Esophagus squamous epithelium (tissue), 5 donors: ENCODE measurements at regions not wholly inside any gene's neighbourhood (a gene's known extent, or its start where the extent isn't known, plus 50 kb on each side); places are given as distances from the start of the nearest gene placed in this dataset.
"Not testable (repeated sequence)": the region's sequence is repeated elsewhere in the genome, so short reads cannot be mapped to it uniquely, and the experiment has no call there.

Source experiments
- DNase-seq: peaks from one replicate; lab custom pipeline; 2025; lab: John Stamatoyannopoulos, UW
- H3K27ac ChIP-seq, 4 donors: fragments of 200-600 bp; sonication (generic); one replicate each; pipeline ENCODE4 v1.5.1; 2016 to 2019; ENCODE audit warnings: mild to moderate bottlenecking in 1 of 4
- H3K27me3 ChIP-seq, 4 donors: fragments of 200-600 bp; sonication (generic); 1 replicate in 3 of 4; 2 replicates in 1 of 4; pipeline versions ENCODE4 v1.5.1 to v1.6.0; 2017 to 2021; ENCODE audit warnings: antibody characterized with exemption in 1 of 4
- H3K36me3 ChIP-seq, 3 donors: fragments of 200-600 bp; sonication (generic); one replicate each; pipeline ENCODE4 v1.5.1; 2016 to 2019
- H3K4me1 ChIP-seq, 3 donors: fragments of 200-600 bp; sonication (generic); one replicate each; pipeline ENCODE4 v1.5.1; 2017 to 2019
- H3K4me3 ChIP-seq, 4 donors: fragments of 200-600 bp; sonication (generic); 1 replicate in 3 of 4; 2 replicates in 1 of 4; pipeline ENCODE4 v1.5.1; 2016 to 2019; ENCODE audit warnings: mild to moderate bottlenecking in 2 of 4, moderate library complexity in 1 of 4
- H3K9me3 ChIP-seq, 3 donors: fragments of 200-600 bp; sonication (generic); one replicate each; pipeline ENCODE4 v1.5.1; 2016 to 2019
- POLR2A ChIP-seq, 4 donors: fragments of 450-650 bp; IDR thresholded peaks; one replicate each; pipeline ENCODE4 v1.6.1; 2017; ENCODE audit warnings: antibody characterized with exemption in 4 of 4, mild to moderate bottlenecking in 4 of 4, moderate library complexity in 3 of 4
- WGBS, 2 donors: methylation state at CpG; one replicate each; pipeline ENCODE4 v1.1.5; 2018; 5-methylcytosine and 5-hydroxymethylcytosine counted together
- intact Hi-C: fragments of 100-400 bp; cut with DNase I; formaldehyde crosslinking; loops from one replicate; pipeline ENCODE4 v1.15.0; 2022
- TF ChIP-seq, protein P1 (sequence below), 6 experiments: fragments of 450-650 bp in 4 of 6; fragments of 200-600 bp in 2 of 6; sonication (generic) in 2 of 6; IDR thresholded peaks; one replicate each; pipeline ENCODE4 v1.5.1; 2016 to 2019; ENCODE audit warnings: antibody characterized with exemption in 6 of 6, mild to moderate bottlenecking in 4 of 6, moderate library complexity in 4 of 6
- donor health status: DM: yes; HTN: yes; CAD: no.

DNA sequence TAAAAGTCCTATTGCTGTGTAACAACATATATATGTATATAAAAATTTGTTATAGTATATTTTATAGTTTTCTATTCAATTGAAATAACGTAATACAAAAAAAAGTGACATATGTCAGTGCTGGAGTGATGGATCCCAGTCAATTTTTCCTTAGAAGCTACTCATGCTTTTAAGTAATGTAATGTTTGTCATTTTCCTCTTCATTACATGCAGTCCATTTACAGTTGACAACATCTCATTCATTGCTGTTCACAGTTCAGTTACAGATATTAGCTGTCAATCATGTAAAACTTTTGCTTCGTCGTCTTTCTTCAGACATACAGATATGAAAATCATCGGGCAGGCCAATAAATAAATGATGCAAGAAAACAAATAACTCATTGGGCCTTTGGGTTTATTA, 525.1 kb upstream of the PRR20A start:
- no peak for DNase-seq
- WGBS, 2 donors: 84 to 91% methylated on average over 4 of the region's 4 CpGs
- no peaks in the 10 kb centered on the region for H3K36me3 ChIP-seq
- H3K27ac ChIP-seq: no peak overlapping the region
- no peak for TF ChIP-seq POLR2A (IDR thresholded peaks at IDR 0.05)
- TF ChIP-seq, protein P1, sequence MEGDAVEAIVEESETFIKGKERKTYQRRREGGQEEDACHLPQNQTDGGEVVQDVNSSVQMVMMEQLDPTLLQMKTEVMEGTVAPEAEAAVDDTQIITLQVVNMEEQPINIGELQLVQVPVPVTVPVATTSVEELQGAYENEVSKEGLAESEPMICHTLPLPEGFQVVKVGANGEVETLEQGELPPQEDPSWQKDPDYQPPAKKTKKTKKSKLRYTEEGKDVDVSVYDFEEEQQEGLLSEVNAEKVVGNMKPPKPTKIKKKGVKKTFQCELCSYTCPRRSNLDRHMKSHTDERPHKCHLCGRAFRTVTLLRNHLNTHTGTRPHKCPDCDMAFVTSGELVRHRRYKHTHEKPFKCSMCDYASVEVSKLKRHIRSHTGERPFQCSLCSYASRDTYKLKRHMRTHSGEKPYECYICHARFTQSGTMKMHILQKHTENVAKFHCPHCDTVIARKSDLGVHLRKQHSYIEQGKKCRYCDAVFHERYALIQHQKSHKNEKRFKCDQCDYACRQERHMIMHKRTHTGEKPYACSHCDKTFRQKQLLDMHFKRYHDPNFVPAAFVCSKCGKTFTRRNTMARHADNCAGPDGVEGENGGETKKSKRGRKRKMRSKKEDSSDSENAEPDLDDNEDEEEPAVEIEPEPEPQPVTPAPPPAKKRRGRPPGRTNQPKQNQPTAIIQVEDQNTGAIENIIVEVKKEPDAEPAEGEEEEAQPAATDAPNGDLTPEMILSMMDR (IDR thresholded peaks at IDR 0.05): no peak
- no peak overlapping the region for H3K4me3 ChIP-seq
- no peaks in the 10 kb centered on the region for H3K27me3 ChIP-seq
- H3K9me3 ChIP-seq: no peaks in the 10 kb centered on the region
- H3K4me1 ChIP-seq: no peaks in the 10 kb centered on the region
- intact Hi-C loops: no loop called here

GRCh38 chr13:56622840-56623239, 517.9 kb upstream of the PRR20A start:
- Histone ChIP-seq H3K36me3 (no peaks in the 10 kb centered on the region), H3K9me3 (peaks cover 0 to 16% (median 0%) of the 10 kb centered on the region in 3 donors), H3K4me3 (no peak overlapping the region), H3K27ac (no peak overlapping the region), H3K27me3 (no peaks in the 10 kb centered on the region), H3K4me1 (no peaks in the 10 kb centered on the region)
- no peak for DNase-seq
- WGBS, 2 donors: 62 to 72% methylated on average over 4 of the region's 4 CpGs
- TF ChIP-seq POLR2A (IDR thresholded peaks at IDR 0.05): no peak
- TF ChIP-seq, protein P1 (IDR thresholded peaks at IDR 0.05): no peak
- intact Hi-C loops: no loop called here

- H3K36me3 ChIP-seq, DNase-seq, H3K27me3 ChIP-seq, H3K4me3 ChIP-seq, H3K27ac ChIP-seq, intact Hi-C loops, H3K4me1 ChIP-seq: not testable (repeated sequence)
- peaks cover 0 to 14% (median 6%) of the 10 kb centered on the region in 3 donors for H3K9me3 ChIP-seq
- 60 to 77% methylated on average over 1 to 4 of the region's 6 CpGs for WGBS, 2 donors
These were observed 511.8 kb upstream of the PRR20A start for GRCh38 chr13:56628886-56629285.

DNA sequence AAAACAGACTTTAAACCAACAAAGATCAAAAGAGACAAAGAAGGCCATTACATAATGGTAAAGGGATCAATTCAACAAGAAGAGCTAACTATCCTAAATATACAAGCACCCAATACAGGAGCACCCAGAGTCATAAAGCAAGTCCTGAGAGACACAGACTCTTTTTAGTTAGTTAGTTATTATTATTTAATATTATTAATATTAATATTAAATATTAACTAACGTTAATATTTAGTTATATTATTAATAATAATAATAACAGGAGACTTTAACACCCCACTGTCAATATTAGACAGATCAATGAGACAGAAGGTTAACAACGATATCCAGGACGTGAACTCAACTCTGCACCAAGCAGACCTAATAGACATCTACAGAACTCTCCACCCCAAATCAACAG, 509.7 kb upstream of the PRR20A start:
- peaks cover 0 to 15% (median 6%) of the 10 kb centered on the region in 3 donors for H3K9me3 ChIP-seq

GRCh38 chr13:56653043-56653442, 487.7 kb upstream of the PRR20A start:
- intact Hi-C loops: no loop called here
- no peaks in the 10 kb centered on the region for H3K36me3 ChIP-seq
- H3K4me1 ChIP-seq: no peaks in the 10 kb centered on the region
- WGBS, 2 donors: 70% methylated on average over 2 of the region's 2 CpGs
- H3K9me3 ChIP-seq: peaks cover 0 to 2% (median 0%) of the 10 kb centered on the region in 3 donors
- DNase-seq: no peak
- no peaks in the 10 kb centered on the region for H3K27me3 ChIP-seq
- no peak overlapping the region for H3K27ac ChIP-seq
- TF ChIP-seq, protein P1 (IDR thresholded peaks at IDR 0.05): no peak
- TF ChIP-seq POLR2A (IDR thresholded peaks at IDR 0.05): no peak
- H3K4me3 ChIP-seq: no peak overlapping the region

More for the DNA sequence above, 509.7 kb upstream of the PRR20A start:
- DNase-seq, H3K4me1 ChIP-seq, H3K27ac ChIP-seq, H3K4me3 ChIP-seq, H3K27me3 ChIP-seq, H3K36me3 ChIP-seq, intact Hi-C loops: not testable (repeated sequence)
- 77 to 82% methylated on average over 3 of the region's 3 CpGs for WGBS, 2 donors

- peaks cover 0 to 24% (median 8%) of the 10 kb centered on the region in 3 donors for H3K9me3 ChIP-seq
- no peak for DNase-seq
- no peaks in the 10 kb centered on the region for H3K27me3 ChIP-seq
- H3K27ac ChIP-seq: no peak overlapping the region
- 80% methylated on average over 2 of the region's 23 CpGs; no CpG with 5 or more reads in 1 of the 2 donors for WGBS, 2 donors
- intact Hi-C loops: no loop called here
- no peaks in the 10 kb centered on the region for H3K36me3 ChIP-seq
- H3K4me1 ChIP-seq: no peaks in the 10 kb centered on the region
- TF ChIP-seq, protein P1 (IDR thresholded peaks at IDR 0.05): no peak
- TF ChIP-seq POLR2A (IDR thresholded peaks at IDR 0.05): no peak
- H3K4me3 ChIP-seq: no peak overlapping the region
These were observed 481.7 kb upstream of the PRR20A start for GRCh38 chr13:56659041-56659471.
